IMR-90 (cell line): ENCODE measurements at regions not wholly inside any gene's neighbourhood (a gene's known extent, or its start where the extent isn't known, plus 50 kb on each side); places are given as distances from the start of the nearest gene placed in this dataset.

Experiments used
- BHLHE40 ChIP-seq: fragments of 150-350 bp; IDR thresholded peaks from 2 replicates; pipeline ENCODE4 v1.6.1; 2016; ENCODE audit warnings: mild to moderate bottlenecking, low read depth, low read length
- CEBPB ChIP-seq: IDR thresholded peaks from 2 replicates; pipeline ENCODE4 v1.6.1; 2012; ENCODE audit warnings: low read depth, low read length, improper control_type of control experiment
- CHD1 ChIP-seq: IDR thresholded peaks from 2 replicates; pipeline ENCODE4 v1.6.1; 2012; ENCODE audit warnings: low read depth, low read length, improper control_type of control experiment
- CTCF ChIP-seq: conservative IDR thresholded peaks from 2 replicates; pipeline ENCODE4 v1.5.1; 2012; ENCODE audit warnings: mild to moderate bottlenecking, low read depth, low read length, improper control_type of control experiment
- ELK1 ChIP-seq: fragments of 150-350 bp; IDR thresholded peaks from 2 replicates; pipeline ENCODE4 v1.6.1; 2016; ENCODE audit warnings: low read depth, mild to moderate bottlenecking, low read length, moderate library complexity, borderline replicate concordance
- MAFK ChIP-seq: IDR thresholded peaks from 2 replicates; pipeline ENCODE4 v1.6.1; 2012; ENCODE audit warnings: low read depth, low read length, improper control_type of control experiment
- MAZ ChIP-seq: IDR thresholded peaks from 2 replicates; pipeline ENCODE4 v1.6.1; 2012; ENCODE audit warnings: low read depth, mild to moderate bottlenecking, low read length, improper control_type of control experiment, moderate library complexity, borderline replicate concordance
- MXI1 ChIP-seq: IDR thresholded peaks from 2 replicates; pipeline ENCODE4 v1.6.1; 2012; ENCODE audit warnings: low read depth, mild to moderate bottlenecking, low read length, moderate library complexity, borderline replicate concordance
- NFE2L2 ChIP-seq: fragments of 150-350 bp; IDR thresholded peaks from 2 replicates; pipeline ENCODE4 v1.6.1; 2016; ENCODE audit warnings: low read depth, mild to moderate bottlenecking, low read length
- POLR2A ChIP-seq: IDR thresholded peaks from 2 replicates; pipeline ENCODE4 v1.6.1; 2012; ENCODE audit warnings: mild to moderate bottlenecking, low read depth, low read length
- RAD21 ChIP-seq: IDR thresholded peaks from 2 replicates; pipeline ENCODE4 v1.6.1; 2012; ENCODE audit warnings: low read length, improper control_type of control experiment
- RFX5 ChIP-seq: IDR thresholded peaks from 2 replicates; pipeline ENCODE4 v1.8.0; 2012; ENCODE audit warnings: low read depth, mild to moderate bottlenecking, low read length, moderate library complexity
- SMC3 ChIP-seq: fragments of 150-350 bp; IDR thresholded peaks from 2 replicates; pipeline ENCODE4 v1.6.1; 2016; ENCODE audit warnings: low read depth, mild to moderate bottlenecking, antibody characterized with exemption, low read length, moderate library complexity
- USF2 ChIP-seq: fragments of 150-350 bp; IDR thresholded peaks from 2 replicates; pipeline ENCODE4 v1.6.1; 2017; ENCODE audit warnings: mild to moderate bottlenecking, antibody characterized with exemption, low read length, low read depth

GRCh38 chr1:181858135-181858534, 203.4 kb downstream of the ZNF648 start:
- TF ChIP-seq CTCF (no peak), BHLHE40 (no peak), POLR2A (no peak), ELK1 (no peak), MAZ (no peak), RAD21 (no peak), USF2 (no peak), MXI1 (no peak), CEBPB (no peak), NFE2L2 (no peak), RFX5 (no peak), CHD1 (no peak), MAFK (no peak), SMC3 (no peak)
